Lower lobe of right lung (tissue), 2 donors: ENCODE measurements at regions not wholly inside any gene's neighbourhood (a gene's known extent, or its start where the extent isn't known, plus 50 kb on each side); places are given as distances from the start of the nearest gene placed in this dataset.
"Not testable (repeated sequence)": the region's sequence is repeated elsewhere in the genome, so short reads cannot be mapped to it uniquely, and the experiment has no call there.

Experiments
- ATAC-seq, 2 donors: fragments of 200-7000 bp; cut with Tn5 transposase; one replicate each; pipeline ENCODE4 v1.9.1; 2020 to 2022; ENCODE audit warnings: mild to moderate bottlenecking in 2 of 2, moderate library complexity in 2 of 2
- DNase-seq: peaks from one replicate; pipeline ENCODE4 v3.0.0-alpha.2; 2020
- H3K27ac ChIP-seq: fragments of 200-600 bp; one replicate; pipeline ENCODE4 v1.8.0; 2022
- H3K27me3 ChIP-seq: fragments of 200-600 bp; one replicate; pipeline ENCODE4 v1.8.0; 2022; ENCODE audit warnings: low read depth
- H3K36me3 ChIP-seq: fragments of 200-600 bp; one replicate; pipeline ENCODE4 v1.8.0; 2022; ENCODE audit warnings: mild to moderate bottlenecking
- H3K4me1 ChIP-seq: fragments of 200-600 bp; one replicate; pipeline ENCODE4 v1.8.0; 2022
- H3K4me3 ChIP-seq: fragments of 200-600 bp; one replicate; pipeline ENCODE4 v1.8.0; 2022; ENCODE audit warnings: mild to moderate bottlenecking
- H3K9me3 ChIP-seq: fragments of 200-600 bp; one replicate; pipeline ENCODE4 v1.8.0; 2022
- CTCF ChIP-seq: fragments of 200-600 bp; IDR thresholded peaks from one replicate; pipeline ENCODE4 v1.8.0; 2022; ENCODE audit warnings: antibody characterized with exemption, mild to moderate bottlenecking
- intact Hi-C: fragments of 100-400 bp; cut with DNase I; formaldehyde crosslinking; loops from one replicate; pipeline ENCODE4 v1.11.0; 2022
- donor health status: DM: no; HTN: yes; CAD: no; lungs with severe emphysema.

DNA sequence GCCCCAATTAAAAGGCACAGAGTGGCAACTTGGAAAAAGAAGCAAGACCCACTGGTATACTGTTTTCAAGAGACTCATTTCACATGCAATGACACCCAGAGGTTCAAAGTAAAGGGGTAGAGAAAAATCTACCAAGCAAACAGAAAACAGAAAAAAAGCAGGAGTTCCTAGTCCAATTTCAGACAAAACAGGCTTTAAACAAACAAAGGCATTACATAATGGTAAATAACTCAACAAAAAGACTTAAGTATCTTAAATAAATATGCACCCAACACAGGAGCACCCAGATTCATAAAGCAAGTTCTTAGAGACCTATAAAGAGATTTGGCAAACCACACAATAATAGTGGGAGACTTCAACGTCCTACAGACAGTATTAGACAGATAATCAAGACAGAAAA is 215.8 kb downstream of the SLCO4C1 start:
- no peak overlapping the region for H3K27ac ChIP-seq
- H3K36me3 ChIP-seq = no peaks in the 10 kb centered on the region
- no peak for TF ChIP-seq CTCF
- ATAC-seq (no peak), DNase-seq (no peak)
- H3K27me3 ChIP-seq = no peaks in the 10 kb centered on the region
- no peak overlapping the region for H3K4me3 ChIP-seq
- intact Hi-C loops = no loop called here
- H3K9me3 ChIP-seq = no peaks in the 10 kb centered on the region
- H3K4me1 ChIP-seq = no peaks in the 10 kb centered on the region

DNA sequence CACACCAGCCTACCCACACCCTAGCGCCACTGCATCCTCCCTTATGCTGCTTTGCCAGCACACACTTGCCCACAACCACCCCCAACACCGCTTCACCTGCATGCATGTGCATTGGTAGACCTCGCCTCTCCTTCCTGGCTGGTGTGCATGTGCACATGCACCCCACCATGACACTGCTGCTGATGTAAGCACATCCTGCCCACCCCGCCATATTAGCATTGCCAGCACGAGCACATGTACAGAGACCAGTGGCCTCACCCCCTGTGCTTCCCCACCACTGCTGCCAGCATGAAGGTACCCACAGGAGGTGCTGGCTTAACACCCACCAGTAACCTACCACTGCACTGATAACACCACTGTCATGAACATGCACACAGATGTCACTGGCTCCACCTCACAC is 218.2 kb downstream of the SLCO4C1 start:
- Histone ChIP-seq H3K9me3 (no peaks in the 10 kb centered on the region), H3K27ac (no peak overlapping the region), H3K4me3 (no peak overlapping the region), H3K27me3 (no peaks in the 10 kb centered on the region), H3K36me3 (no peaks in the 10 kb centered on the region), H3K4me1 (no peaks in the 10 kb centered on the region)
- peak in 1 of 2 donors; percentile 42 for ATAC-seq
- intact Hi-C loops = no loop called here
- peak; percentile 24 for DNase-seq
- no peak for TF ChIP-seq CTCF

DNA sequence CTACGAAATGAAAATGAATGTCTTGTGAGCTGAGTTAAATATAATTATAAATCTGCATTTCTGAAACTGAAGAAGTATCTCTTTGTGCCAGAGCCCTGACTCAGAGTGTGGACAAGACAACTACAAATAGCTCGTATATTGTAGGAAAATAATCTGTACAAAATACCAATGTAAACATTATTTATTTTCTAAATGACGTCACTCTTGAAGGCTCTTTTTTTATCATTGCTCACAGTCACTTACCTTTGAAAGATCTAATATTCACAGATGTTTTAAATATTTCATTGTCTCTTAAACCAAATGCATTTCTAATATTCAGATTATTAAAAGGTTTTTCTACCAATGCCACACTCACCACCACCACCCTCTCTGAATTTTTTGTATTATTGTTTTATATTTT is 226.1 kb downstream of the SLCO4C1 start:
- Histone ChIP-seq H3K27ac (no peak overlapping the region), H3K4me1 (no peaks in the 10 kb centered on the region), H3K4me3 (no peak overlapping the region), H3K36me3 (no peaks in the 10 kb centered on the region), H3K27me3 (no peaks in the 10 kb centered on the region), H3K9me3 (no peaks in the 10 kb centered on the region)
- DNase-seq = no peak
- ATAC-seq = no peak
- no peak for TF ChIP-seq CTCF
- intact Hi-C loops = no loop called here

GRCh38 chr5:102068870-102069269 is 227.2 kb downstream of the SLCO4C1 start:
- intact Hi-C loops = no loop called here
- TF ChIP-seq CTCF = no peak
- H3K27me3 ChIP-seq = no peaks in the 10 kb centered on the region
- DNase-seq (no peak), ATAC-seq (no peak)
- H3K27ac ChIP-seq = no peak overlapping the region
- no peaks in the 10 kb centered on the region for H3K9me3 ChIP-seq
- no peaks in the 10 kb centered on the region for H3K36me3 ChIP-seq
- no peak overlapping the region for H3K4me3 ChIP-seq
- H3K4me1 ChIP-seq = no peaks in the 10 kb centered on the region

DNA sequence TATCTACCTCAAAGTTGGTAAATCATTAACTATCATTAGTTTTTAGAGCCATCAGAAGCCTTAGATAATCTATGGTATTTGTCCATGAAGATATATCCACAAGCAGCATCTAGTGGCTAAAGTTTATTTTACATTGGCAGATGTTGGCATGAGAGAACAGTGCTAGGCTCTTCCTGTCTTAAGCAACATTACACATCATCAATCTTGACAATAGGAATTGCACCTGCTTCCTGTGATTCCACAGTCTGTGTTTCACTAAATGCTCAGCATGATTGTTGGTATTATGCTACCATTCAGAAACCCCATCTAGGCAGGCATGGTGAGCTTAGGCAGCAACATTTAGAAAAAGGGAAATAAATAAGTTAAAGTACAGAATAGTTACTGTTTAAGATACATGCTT is 246.6 kb downstream of the SLCO4C1 start:
- no peaks in the 10 kb centered on the region for H3K4me1 ChIP-seq
- no peaks in the 10 kb centered on the region for H3K36me3 ChIP-seq
- DNase-seq = no peak
- no peak overlapping the region for H3K27ac ChIP-seq
- no peaks in the 10 kb centered on the region for H3K27me3 ChIP-seq
- TF ChIP-seq CTCF = no peak
- H3K4me3 ChIP-seq = no peak overlapping the region
- ATAC-seq = no peak
- intact Hi-C loops = no loop called here
- no peaks in the 10 kb centered on the region for H3K9me3 ChIP-seq

GRCh38 chr5:102048940-102049339 is 247.1 kb downstream of the SLCO4C1 start:
- H3K4me1 ChIP-seq = no peaks in the 10 kb centered on the region
- H3K36me3 ChIP-seq = no peaks in the 10 kb centered on the region
- DNase-seq (no peak), ATAC-seq (no peak)
- H3K9me3 ChIP-seq = no peaks in the 10 kb centered on the region
- no peak for TF ChIP-seq CTCF
- no peaks in the 10 kb centered on the region for H3K27me3 ChIP-seq
- H3K4me3 ChIP-seq = no peak overlapping the region
- H3K27ac ChIP-seq = no peak overlapping the region
- intact Hi-C loops = no loop called here

- H3K4me1 ChIP-seq, H3K9me3 ChIP-seq, DNase-seq, H3K27me3 ChIP-seq, intact Hi-C loops, H3K4me3 ChIP-seq, H3K36me3 ChIP-seq, ATAC-seq, H3K27ac ChIP-seq: not testable (repeated sequence)
Measured at GRCh38 chr5:102047073-102047472, 249.0 kb downstream of the SLCO4C1 start.
